Osteoblast (primary cell): ENCODE measurements at regions not wholly inside any gene's neighbourhood (a gene's known extent, or its start where the extent isn't known, plus 50 kb on each side); places are given as distances from the start of the nearest gene placed in this dataset.

ENCODE experiments used
- DNase-seq: peaks from one replicate; pipeline ENCODE4 v3.0.0; 2011; ENCODE audit warnings: low spot score, mixed read lengths; ENCODE audit not compliant: insufficient read length; ENCODE audit errors: missing footprints
- H2AFZ ChIP-seq: 2 replicates; pipeline ENCODE4 v1.6.0; 2011; ENCODE audit warnings: mild to moderate bottlenecking, low read length
- H3K27ac ChIP-seq: 2 replicates; pipeline ENCODE4 v1.5.1; 2011; ENCODE audit warnings: mild to moderate bottlenecking, low read depth, low read length, moderate library complexity
- H3K27me3 ChIP-seq: 2 replicates; pipeline ENCODE4 v1.6.0; 2012; ENCODE audit warnings: mild to moderate bottlenecking, control low read depth, inconsistent platforms, low read length, moderate library complexity; ENCODE audit not compliant: insufficient read depth
- H3K36me3 ChIP-seq: 2 replicates; pipeline ENCODE4 v1.5.1; 2011; ENCODE audit warnings: mild to moderate bottlenecking, low read length, control low read depth, moderate library complexity; ENCODE audit not compliant: insufficient read depth
- H3K4me1 ChIP-seq: 2 replicates; pipeline ENCODE4 v1.5.1; 2011; ENCODE audit warnings: mild to moderate bottlenecking, low read length, control low read depth, moderate library complexity; ENCODE audit not compliant: insufficient read depth
- H3K4me2 ChIP-seq: 2 replicates; pipeline ENCODE4 v1.6.0; 2011; ENCODE audit warnings: mild to moderate bottlenecking, low read length; ENCODE audit not compliant: insufficient read depth
- H3K4me3 ChIP-seq: fragments of 200-600 bp; sonication (generic); 3 replicates; pipeline ENCODE4 v1.5.1; 2012; ENCODE audit warnings: mild to moderate bottlenecking, low read length, inconsistent platforms; ENCODE audit not compliant: insufficient read depth
- H3K79me2 ChIP-seq: 2 replicates; pipeline ENCODE4 v1.6.0; 2012; ENCODE audit warnings: mild to moderate bottlenecking, low read length, control low read depth, inconsistent platforms; ENCODE audit not compliant: insufficient read depth
- H3K9me3 ChIP-seq: 2 replicates; pipeline ENCODE4 v1.5.1; 2011; ENCODE audit warnings: low read depth, low read length, control low read depth
- H4K20me1 ChIP-seq: 2 replicates; pipeline ENCODE4 v1.6.0; 2012; ENCODE audit warnings: mild to moderate bottlenecking, low read length, control low read depth; ENCODE audit not compliant: insufficient read depth
- CTCF ChIP-seq: IDR thresholded peaks from 2 replicates; pipeline ENCODE4 v1.5.1; 2011; ENCODE audit warnings: mild to moderate bottlenecking, low read depth, low read length, moderate library complexity; ENCODE audit errors: extremely low read depth

- Histone ChIP-seq H3K27ac (no peak overlapping the region), H3K4me2 (no peak overlapping the region), H3K79me2 (no peaks in the 10 kb centered on the region), H3K27me3 (no peaks in the 10 kb centered on the region), H3K4me3 (no peak overlapping the region), H3K9me3 (no peaks in the 10 kb centered on the region), H4K20me1 (no peaks in the 10 kb centered on the region), H3K4me1 (no peaks in the 10 kb centered on the region), H3K36me3 (no peaks in the 10 kb centered on the region), H2AFZ (no peak overlapping the region)
- DNase-seq: no peak
- TF ChIP-seq CTCF: no peak
Measured at GRCh38 chr18:29008809-29009208, 831.9 kb upstream of the CDH2 start.

- H4K20me1 ChIP-seq: no peaks in the 10 kb centered on the region
- H3K36me3 ChIP-seq: no peaks in the 10 kb centered on the region
- no peaks in the 10 kb centered on the region for H3K4me1 ChIP-seq
- no peak overlapping the region for H3K4me3 ChIP-seq
- no peak overlapping the region for H3K4me2 ChIP-seq
- DNase-seq: no peak
- no peak overlapping the region for H2AFZ ChIP-seq
- no peaks in the 10 kb centered on the region for H3K27me3 ChIP-seq
- H3K9me3 ChIP-seq: no peaks in the 10 kb centered on the region
- no peak overlapping the region for H3K27ac ChIP-seq
- no peaks in the 10 kb centered on the region for H3K79me2 ChIP-seq
- TF ChIP-seq CTCF: no peak
Measured at GRCh38 chr18:29007986-29008654, 831.2 kb upstream of the CDH2 start.

- Histone ChIP-seq H3K79me2 (no peaks in the 10 kb centered on the region), H3K9me3 (no peaks in the 10 kb centered on the region), H3K36me3 (no peaks in the 10 kb centered on the region), H3K4me1 (peaks cover 2% of the 10 kb centered on the region), H3K4me2 (no peak overlapping the region), H4K20me1 (no peaks in the 10 kb centered on the region), H3K27ac (no peak overlapping the region), H3K4me3 (no peak overlapping the region), H2AFZ (peak overlapping the region; percentile 47), H3K27me3 (no peaks in the 10 kb centered on the region)
- TF ChIP-seq CTCF: no peak
- no peak for DNase-seq
Measured at GRCh38 chr18:29004921-29005320, 828.0 kb upstream of the CDH2 start.

GRCh38 chr18:29003194-29003593 lies 826.3 kb upstream of the CDH2 start:
- no peaks in the 10 kb centered on the region for H4K20me1 ChIP-seq
- peaks cover 8% of the 10 kb centered on the region for H3K4me1 ChIP-seq
- H3K27ac ChIP-seq: no peak overlapping the region
- no peaks in the 10 kb centered on the region for H3K27me3 ChIP-seq
- no peak overlapping the region for H3K4me2 ChIP-seq
- no peaks in the 10 kb centered on the region for H3K9me3 ChIP-seq
- H3K36me3 ChIP-seq: no peaks in the 10 kb centered on the region
- H3K79me2 ChIP-seq: no peaks in the 10 kb centered on the region
- H2AFZ ChIP-seq: no peak overlapping the region
- no peak for DNase-seq
- no peak overlapping the region for H3K4me3 ChIP-seq
- no peak for TF ChIP-seq CTCF
